GM19099 (cell line): ENCODE measurements at regions not wholly inside any gene's neighbourhood (a gene's known extent, or its start where the extent isn't known, plus 50 kb on each side); places are given as distances from the start of the nearest gene placed in this dataset.

Experiments
- POLR2A ChIP-seq: IDR thresholded peaks from 3 replicates; pipeline ENCODE4 v1.6.1; 2011; ENCODE audit warnings: low read depth; ENCODE audit not compliant: insufficient read length; ENCODE audit errors: extremely low read depth

DNA sequence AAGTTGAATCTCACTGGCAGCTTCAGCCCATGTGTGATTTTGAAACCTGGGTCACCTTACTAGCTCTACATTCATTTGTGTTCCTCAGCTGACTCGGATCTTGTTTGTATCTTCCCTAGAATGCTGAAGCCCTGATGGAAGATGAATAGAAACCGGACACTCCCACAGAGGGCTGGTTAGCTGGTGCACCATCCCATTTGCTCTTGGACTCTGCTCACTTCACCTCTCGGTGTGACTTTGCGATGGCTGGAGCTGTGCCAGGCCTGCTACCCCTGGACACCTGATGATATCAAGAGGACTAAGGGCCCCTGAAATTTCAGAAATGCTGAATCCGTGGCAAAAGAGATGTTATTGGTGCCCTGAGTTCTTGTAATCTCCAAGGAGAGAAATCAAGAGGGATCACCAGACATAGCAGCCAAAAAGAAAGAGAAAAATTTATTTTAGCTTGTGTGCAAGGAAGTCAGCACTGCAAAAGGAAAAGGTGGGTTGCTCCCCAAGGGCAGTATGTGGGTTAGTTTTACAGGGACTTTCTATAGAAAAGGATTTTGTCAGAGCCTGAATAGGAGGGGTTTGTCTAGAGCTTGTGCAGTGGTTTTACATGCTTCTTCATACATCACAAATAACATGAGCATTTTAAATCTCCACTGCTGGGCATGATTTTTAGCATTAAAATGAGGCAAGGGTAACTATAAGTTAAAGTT is 426.3 kb upstream of the NOX3 start:
- no peak for TF ChIP-seq POLR2A

GRCh38 chr6:155880900-155881299 is 425.3 kb upstream of the NOX3 start:
- TF ChIP-seq POLR2A = no peak

GRCh38 chr6:155872961-155873360 is 417.3 kb upstream of the NOX3 start:
- no peak for TF ChIP-seq POLR2A

DNA sequence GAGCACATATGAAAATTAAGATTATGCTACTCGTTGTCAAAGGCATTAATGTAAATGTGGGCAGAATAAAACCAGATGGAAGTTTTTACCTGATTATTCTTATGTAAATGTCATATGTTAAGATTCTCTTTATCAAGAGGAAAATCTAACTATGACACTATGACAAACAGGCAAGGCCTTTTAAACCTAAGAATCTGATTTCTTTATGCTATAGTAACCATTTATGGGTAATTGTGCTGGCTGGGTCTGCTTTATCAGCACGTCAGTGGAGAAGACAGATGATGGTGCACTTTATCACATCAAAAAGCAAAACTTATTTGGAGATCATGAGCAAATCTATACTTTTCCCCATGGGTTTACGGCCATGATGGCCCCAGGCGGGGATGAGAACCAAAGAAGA is 412.0 kb upstream of the NOX3 start:
- no peak for TF ChIP-seq POLR2A

- TF ChIP-seq POLR2A = no peak
Observed at GRCh38 chr6:155861821-155862220, 406.2 kb upstream of the NOX3 start.

GRCh38 chr6:155854787-155855186 is 399.1 kb upstream of the NOX3 start:
- TF ChIP-seq POLR2A = no peak

- TF ChIP-seq POLR2A = no peak
Observed at GRCh38 chr6:155853011-155853410, 397.4 kb upstream of the NOX3 start.

- no peak for TF ChIP-seq POLR2A
Observed at GRCh38 chr6:155850408-155850841, 394.8 kb upstream of the NOX3 start.

GRCh38 chr6:155847711-155848110 is 392.1 kb upstream of the NOX3 start:
- no peak for TF ChIP-seq POLR2A

DNA sequence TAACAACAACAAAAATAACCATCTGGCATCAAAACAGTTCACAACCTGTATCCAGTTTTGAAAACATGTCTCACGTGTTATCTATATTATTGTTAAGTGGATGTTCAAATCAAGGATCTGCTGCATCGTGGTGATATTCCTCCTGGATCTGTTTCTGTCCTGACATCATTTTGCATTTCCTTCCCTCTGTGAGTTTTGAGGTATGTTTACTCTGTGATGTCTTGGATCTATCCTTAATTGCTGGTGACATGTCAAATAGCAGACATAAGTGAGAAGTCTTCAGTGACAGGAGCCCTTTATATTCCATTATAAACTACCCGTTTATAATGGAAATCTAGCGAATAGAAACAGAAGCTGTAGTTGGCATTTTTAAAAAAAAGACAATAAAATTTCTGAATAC is 381.8 kb upstream of the NOX3 start:
- no peak for TF ChIP-seq POLR2A

DNA sequence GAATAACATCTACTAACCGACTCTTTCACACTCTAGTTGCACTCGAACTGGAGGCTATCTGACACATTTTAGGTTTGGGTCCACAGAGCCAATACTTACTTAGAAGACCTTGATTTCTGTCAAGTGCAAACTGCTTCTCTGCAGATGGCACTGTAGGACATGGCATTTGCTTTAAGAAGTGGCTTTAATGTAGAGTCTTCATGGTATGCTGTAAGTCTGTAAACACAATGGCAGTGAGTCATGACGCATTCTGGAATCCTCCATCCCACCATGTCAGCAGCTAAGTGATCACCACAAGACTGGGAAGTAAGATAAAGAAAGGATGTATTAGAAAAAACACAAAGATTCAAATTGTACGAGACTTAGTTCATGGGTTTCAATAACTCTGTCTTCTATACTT is 377.0 kb upstream of the NOX3 start:
- no peak for TF ChIP-seq POLR2A

- no peak for TF ChIP-seq POLR2A
Observed at GRCh38 chr6:155830531-155830930, 374.9 kb upstream of the NOX3 start.

DNA sequence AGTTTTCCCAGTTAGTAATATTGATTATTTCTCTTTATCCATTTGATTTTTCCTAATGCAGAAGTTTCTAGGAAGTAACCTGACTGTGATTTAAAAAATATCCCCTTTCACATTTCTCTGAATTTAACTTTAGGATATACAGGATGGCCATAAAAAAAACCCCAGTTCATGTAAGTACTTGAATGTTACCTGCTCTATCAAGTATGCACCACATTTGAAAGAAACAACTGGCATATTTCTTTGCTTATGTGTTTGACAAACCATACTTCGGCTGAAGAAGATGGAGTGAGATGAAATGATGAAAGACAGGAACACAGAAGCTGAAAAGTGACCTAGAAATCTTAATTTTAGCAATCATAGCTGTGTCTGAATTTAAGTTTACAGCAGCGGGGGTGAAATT is 374.0 kb upstream of the NOX3 start:
- TF ChIP-seq POLR2A = no peak

DNA sequence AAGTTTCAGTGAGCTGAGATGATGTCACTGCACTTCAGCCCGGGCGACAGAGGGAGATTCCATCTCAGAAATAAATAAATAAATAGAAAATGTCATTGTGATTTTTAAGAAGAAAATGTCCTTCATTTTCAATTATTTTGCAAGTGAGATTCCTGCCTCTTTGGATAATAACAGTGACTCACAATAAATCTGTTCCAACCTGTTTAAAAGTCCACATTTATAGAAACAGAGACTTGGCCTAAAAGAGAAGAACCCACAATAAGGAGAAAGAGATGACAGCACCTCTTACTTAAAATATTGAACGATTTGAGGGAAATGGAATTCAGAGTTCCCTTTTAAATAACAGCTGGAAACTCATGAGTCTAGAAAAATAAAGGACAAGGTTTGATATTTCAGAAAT is 373.4 kb upstream of the NOX3 start:
- TF ChIP-seq POLR2A = no peak

DNA sequence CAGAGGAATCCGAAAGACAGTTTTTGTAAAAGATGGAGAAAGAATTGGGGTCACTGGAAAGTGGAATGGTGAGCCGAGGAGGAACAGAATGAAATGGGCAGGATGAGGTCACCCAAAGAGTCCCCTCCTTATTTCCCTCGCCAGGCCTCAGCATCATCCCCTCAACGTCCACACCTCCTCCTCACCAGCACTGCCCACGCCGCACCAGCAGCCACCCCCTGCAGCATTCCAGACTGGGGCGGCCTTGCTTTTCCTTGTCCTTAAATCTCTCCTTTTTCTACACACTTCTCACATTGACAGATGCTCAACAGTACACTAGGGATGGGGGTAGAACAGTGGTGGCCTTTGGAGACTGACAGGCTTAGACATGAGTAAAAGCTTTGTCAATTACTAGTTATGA is 363.1 kb upstream of the NOX3 start:
- no peak for TF ChIP-seq POLR2A

DNA sequence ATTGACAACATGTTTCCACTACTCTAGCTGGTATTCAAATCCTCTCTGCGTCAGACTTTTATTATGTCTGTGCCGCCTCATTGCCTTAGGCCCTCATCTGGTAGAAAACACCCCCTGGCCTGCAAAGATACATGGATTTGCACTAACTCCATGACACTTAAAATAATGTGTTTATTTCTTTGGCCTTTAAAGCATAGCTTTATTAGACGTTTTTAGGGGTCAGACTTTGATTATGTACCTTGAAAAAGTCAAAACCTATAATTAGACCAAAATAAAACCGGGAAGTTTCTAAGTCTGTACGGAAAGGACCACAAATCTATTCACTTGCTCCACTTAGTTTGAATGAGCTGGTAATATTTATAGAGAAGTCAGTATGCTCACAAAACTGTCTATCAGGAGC is 357.9 kb upstream of the NOX3 start:
- no peak for TF ChIP-seq POLR2A

DNA sequence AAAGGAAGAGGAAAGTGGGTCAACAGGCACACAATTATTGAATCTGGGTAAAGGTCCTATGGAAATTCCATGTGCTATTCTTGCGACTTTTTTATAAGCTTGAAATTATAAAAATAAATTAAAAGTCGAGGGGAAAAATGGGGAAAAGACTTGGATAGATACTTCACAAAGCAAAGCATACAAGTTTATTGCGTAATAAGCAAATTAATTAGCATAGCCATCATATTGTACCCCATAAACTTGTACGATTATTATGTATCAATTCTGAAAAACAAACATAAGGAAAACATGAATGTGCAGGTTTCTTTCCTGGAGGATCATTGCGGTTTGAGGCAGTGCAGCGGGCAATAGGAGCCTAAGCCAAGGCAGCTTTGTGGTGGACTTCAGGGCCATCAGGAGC is 351.6 kb upstream of the NOX3 start:
- TF ChIP-seq POLR2A = no peak
